Activated CD4-positive, alpha-beta T cell treated with anti-CD3 and anti-CD28 coated beads for 36 hours (primary cell): ENCODE measurements at regions not wholly inside any gene's neighbourhood (a gene's known extent, or its start where the extent isn't known, plus 50 kb on each side); places are given as distances from the start of the nearest gene placed in this dataset.

ENCODE experiments used
- ATAC-seq: fragments of 200-7000 bp; cut with Tn5 transposase; one replicate; pipeline ENCODE4 v1.10.0; 2021; ENCODE audit warnings: mild to moderate bottlenecking, moderate library complexity
- CTCF ChIA-PET: fragments of 350-600 bp; sonication (Branson Sonifier 250); formaldehyde crosslinking; loops from one replicate; lab custom pipeline; 2021; ENCODE audit warnings: antibody characterized with exemption; lab: Charles Lee
- POLR2A ChIA-PET: fragments of 350-600 bp; sonication (Branson Sonifier 250); formaldehyde crosslinking; loops from one replicate; lab custom pipeline; 2021; ENCODE audit warnings: antibody characterized with exemption, inconsistent platforms; lab: Charles Lee
- DNase-seq: peaks from one replicate; pipeline ENCODE4 v3.0.0-alpha.2; 2020
- H3K27ac Mint-ChIP-seq: one replicate; pipeline ENCODE4 v1.8.0; 2021; ENCODE audit warnings: mixed read lengths
- H3K27me3 Mint-ChIP-seq: one replicate; pipeline ENCODE4 v1.8.0; 2021; ENCODE audit warnings: mixed read lengths
- H3K36me3 Mint-ChIP-seq: one replicate; pipeline ENCODE4 v1.8.0; 2021; ENCODE audit warnings: low read depth, mixed read lengths
- H3K4me1 Mint-ChIP-seq: one replicate; pipeline ENCODE4 v1.8.0; 2021; ENCODE audit warnings: mixed read lengths
- H3K4me3 Mint-ChIP-seq: one replicate; pipeline ENCODE4 v1.8.0; 2021; ENCODE audit warnings: mild to moderate bottlenecking, moderate library complexity, mixed read lengths
- H3K9me3 Mint-ChIP-seq: one replicate; pipeline ENCODE4 v1.8.0; 2021; ENCODE audit warnings: low read depth, mixed read lengths
- intact Hi-C, 2 experiments: fragments of 100-400 bp; cut with DNase I in 1 of 2; cut with micrococcal nuclease in 1 of 2; formaldehyde crosslinking; loops; one replicate each; pipeline versions ENCODE4 v1.14.2 to v1.15.1; 2022 to 2024; cut with DNase I, micrococcal nuclease

- H3K27ac Mint-ChIP-seq, result no peak overlapping the region
- DNase-seq (no peak), ATAC-seq (no peak)
- intact Hi-C loops, result no loop called here
- no peaks in the 10 kb centered on the region for H3K27me3 Mint-ChIP-seq
- no peaks in the 10 kb centered on the region for H3K4me1 Mint-ChIP-seq
- ChIA-PET CTCF (no interaction called here), POLR2A (no interaction called here)
- no peaks in the 10 kb centered on the region for H3K36me3 Mint-ChIP-seq
- peaks cover 12% of the 10 kb centered on the region for H3K9me3 Mint-ChIP-seq
- no peak overlapping the region for H3K4me3 Mint-ChIP-seq
Observed at GRCh38 chr10:107741971-107742370, 577.5 kb upstream of the SORCS1 start.

- ChIA-PET POLR2A (no interaction called here), CTCF (interaction anchor here (0.6 kb wide), 1 partner anchor 13 kb away, joined by 3 read pairs; no protein-coding TSS in a partner anchor)
- intact Hi-C loops, result no loop called here
- Mint-ChIP-seq H3K4me3 (no peak overlapping the region), H3K9me3 (peaks cover 9% of the 10 kb centered on the region), H3K4me1 (no peaks in the 10 kb centered on the region), H3K27ac (no peak overlapping the region), H3K36me3 (no peaks in the 10 kb centered on the region), H3K27me3 (no peaks in the 10 kb centered on the region)
- no peak for DNase-seq
- no peak for ATAC-seq
Observed at GRCh38 chr10:107740962-107741690, 576.6 kb upstream of the SORCS1 start.

- CTCF ChIA-PET, result no interaction called here
- POLR2A ChIA-PET, result no interaction called here
- Mint-ChIP-seq H3K27ac (no peak overlapping the region), H3K27me3 (no peaks in the 10 kb centered on the region), H3K4me3 (no peak overlapping the region), H3K4me1 (no peaks in the 10 kb centered on the region), H3K36me3 (no peaks in the 10 kb centered on the region), H3K9me3 (peaks cover 10% of the 10 kb centered on the region)
- DNase-seq, result no peak
- ATAC-seq, result no peak
- intact Hi-C loops, result no loop called here
Observed at GRCh38 chr10:107739951-107740350, 575.4 kb upstream of the SORCS1 start.

GRCh38 chr10:107733328-107734130 lies 569.0 kb upstream of the SORCS1 start:
- POLR2A ChIA-PET, result no interaction called here
- ATAC-seq, result no peak
- H3K27ac Mint-ChIP-seq, result no peak overlapping the region

GRCh38 chr10:107732045-107732444 lies 567.5 kb upstream of the SORCS1 start:
- ATAC-seq (no peak), DNase-seq (no peak)
- no peaks in the 10 kb centered on the region for H3K27me3 Mint-ChIP-seq
- H3K36me3 Mint-ChIP-seq, result no peaks in the 10 kb centered on the region
- peaks cover 33% of the 10 kb centered on the region for H3K9me3 Mint-ChIP-seq
- POLR2A ChIA-PET, result no interaction called here
- no peak overlapping the region for H3K27ac Mint-ChIP-seq
- no peaks in the 10 kb centered on the region for H3K4me1 Mint-ChIP-seq
- CTCF ChIA-PET, result no interaction called here
- H3K4me3 Mint-ChIP-seq, result no peak overlapping the region
- intact Hi-C loops, result no loop called here

More at GRCh38 chr10:107733328-107734130, 569.0 kb upstream of the SORCS1 start:
- no peaks in the 10 kb centered on the region for H3K36me3 Mint-ChIP-seq
- H3K4me1 Mint-ChIP-seq, result no peaks in the 10 kb centered on the region
- peaks cover 33% of the 10 kb centered on the region for H3K9me3 Mint-ChIP-seq
- no peak overlapping the region for H3K4me3 Mint-ChIP-seq
- no peak for DNase-seq
- H3K27me3 Mint-ChIP-seq, result no peaks in the 10 kb centered on the region
- CTCF ChIA-PET, result no interaction called here
- intact Hi-C loops, result no loop called here

- Mint-ChIP-seq H3K4me1 (no peaks in the 10 kb centered on the region), H3K36me3 (no peaks in the 10 kb centered on the region), H3K27ac (no peak overlapping the region), H3K4me3 (no peak overlapping the region), H3K27me3 (no peaks in the 10 kb centered on the region), H3K9me3 (peaks cover 24% of the 10 kb centered on the region)
- DNase-seq (no peak), ATAC-seq (no peak)
- POLR2A ChIA-PET, result no interaction called here
- CTCF ChIA-PET, result no interaction called here
- intact Hi-C loops, result no loop called here
Observed at GRCh38 chr10:107728807-107729206, 564.3 kb upstream of the SORCS1 start.

GRCh38 chr10:107727767-107728317 lies 563.3 kb upstream of the SORCS1 start:
- DNase-seq (no peak), ATAC-seq (no peak)
- no peaks in the 10 kb centered on the region for H3K27me3 Mint-ChIP-seq
- no peaks in the 10 kb centered on the region for H3K4me1 Mint-ChIP-seq
- H3K4me3 Mint-ChIP-seq, result no peak overlapping the region
- ChIA-PET POLR2A (no interaction called here), CTCF (no interaction called here)
- H3K36me3 Mint-ChIP-seq, result no peaks in the 10 kb centered on the region
- H3K9me3 Mint-ChIP-seq, result peaks cover 22% of the 10 kb centered on the region
- intact Hi-C loops, result no loop called here
- no peak overlapping the region for H3K27ac Mint-ChIP-seq

- intact Hi-C loops, result no loop called here
- no peak overlapping the region for H3K27ac Mint-ChIP-seq
- no peak overlapping the region for H3K4me3 Mint-ChIP-seq
- no peaks in the 10 kb centered on the region for H3K4me1 Mint-ChIP-seq
- no peak for ATAC-seq
- H3K27me3 Mint-ChIP-seq, result no peaks in the 10 kb centered on the region
- DNase-seq, result no peak
- no peaks in the 10 kb centered on the region for H3K36me3 Mint-ChIP-seq
- CTCF ChIA-PET, result no interaction called here
- peaks cover 11% of the 10 kb centered on the region for H3K9me3 Mint-ChIP-seq
- POLR2A ChIA-PET, result no interaction called here
Observed at GRCh38 chr10:107718864-107719263, 554.4 kb upstream of the SORCS1 start.

GRCh38 chr10:107717046-107717445 lies 552.5 kb upstream of the SORCS1 start:
- Mint-ChIP-seq H3K36me3 (no peaks in the 10 kb centered on the region), H3K9me3 (peaks cover 13% of the 10 kb centered on the region), H3K4me1 (no peaks in the 10 kb centered on the region), H3K27ac (no peak overlapping the region), H3K4me3 (no peak overlapping the region), H3K27me3 (no peaks in the 10 kb centered on the region)
- CTCF ChIA-PET, result no interaction called here
- intact Hi-C loops, result no loop called here
- no peak for ATAC-seq
- DNase-seq, result no peak
- POLR2A ChIA-PET, result no interaction called here

- Mint-ChIP-seq H3K27ac (no peak overlapping the region), H3K27me3 (no peaks in the 10 kb centered on the region), H3K4me1 (no peaks in the 10 kb centered on the region), H3K4me3 (no peak overlapping the region), H3K36me3 (no peaks in the 10 kb centered on the region), H3K9me3 (peaks cover 18% of the 10 kb centered on the region)
- CTCF ChIA-PET, result no interaction called here
- POLR2A ChIA-PET, result no interaction called here
- DNase-seq (no peak), ATAC-seq (no peak)
- intact Hi-C loops, result no loop called here
Observed at GRCh38 chr10:107715565-107715964, 551.1 kb upstream of the SORCS1 start.

GRCh38 chr10:107708981-107709380 lies 544.5 kb upstream of the SORCS1 start:
- Mint-ChIP-seq H3K4me3 (no peak overlapping the region), H3K4me1 (no peaks in the 10 kb centered on the region), H3K27me3 (no peaks in the 10 kb centered on the region), H3K9me3 (peaks cover 7% of the 10 kb centered on the region), H3K36me3 (no peaks in the 10 kb centered on the region), H3K27ac (no peak overlapping the region)
- DNase-seq (no peak), ATAC-seq (no peak)
- intact Hi-C loops, result no loop called here
- ChIA-PET POLR2A (no interaction called here), CTCF (no interaction called here)
